ENCODE measurements at regions not wholly inside any gene's neighbourhood (a gene's known extent, or its start where the extent isn't known, plus 50 kb on each side); places are given as distances from the start of the nearest gene placed in this dataset.

- Histone ChIP-seq H2BK20ac (ENCODE audit: low read depth, low read length, poor library complexity, severe bottlenecking) (no peak overlapping the region), H3K18ac (ENCODE audit: insufficient read length, low read depth, low read length) (no peak overlapping the region), H3K23ac (ENCODE audit: insufficient read length, low read depth, low read length) (no peak overlapping the region), H3K27ac (ENCODE audit: insufficient read length, low read depth, low read length) (no peak overlapping the region), H3K4ac (ENCODE audit: low read depth, low read length) (no peak overlapping the region), H2AK5ac (ENCODE audit: insufficient read length, low read length) (no peak overlapping the region), H3K79me1 (ENCODE audit: insufficient read depth, low read depth, low read length, poor library complexity, severe bottlenecking) (no peaks in the 10 kb centered on the region), H3K27me3 (ENCODE audit: insufficient read depth, low read length) (no peaks in the 10 kb centered on the region), H3K4me2 (ENCODE audit: insufficient read depth, insufficient read length, low read length) (no peak overlapping the region), H2BK15ac (ENCODE audit: low read depth, low read length) (no peak overlapping the region), H3T11ph (ENCODE audit: low read length) (no peak overlapping the region), H4K8ac (replicated peaks; ENCODE audit: insufficient read length, low read depth, low read length) (no peak overlapping the region), H3K9ac (ENCODE audit: extremely low read depth, insufficient read length, low read length) (no peak overlapping the region), H4K20me1 (ENCODE audit: control insufficient read depth, insufficient read depth, insufficient read length) (no peaks in the 10 kb centered on the region), H4K5ac (ENCODE audit: insufficient read length, low read depth, low read length) (no peak overlapping the region), H3K23me2 (ENCODE audit: insufficient read length, low read depth, low read length, poor library complexity, severe bottlenecking) (peaks cover 5% of the 10 kb centered on the region), H3K9me3 (ENCODE audit: control insufficient read depth, low read depth, low read length) (no peaks in the 10 kb centered on the region), H4K91ac (ENCODE audit: insufficient read length, low read depth, low read length) (no peak overlapping the region), H3K56ac (ENCODE audit: insufficient read length, low read depth, low read length) (no peak overlapping the region), H2BK12ac (ENCODE audit: insufficient read length, low read depth, low read length) (no peak overlapping the region), H3K14ac (ENCODE audit: insufficient read depth, low read length) (no peak overlapping the region), H2BK5ac (ENCODE audit: insufficient read length, low read length) (no peak overlapping the region), H3K4me1 (ENCODE audit: insufficient read depth, low read length) (no peaks in the 10 kb centered on the region), H3K79me2 (ENCODE audit: insufficient read depth, low read length) (no peaks in the 10 kb centered on the region), H2AFZ (ENCODE audit: low read length) (no peak overlapping the region), H2BK120ac (ENCODE audit: low read depth, low read length, poor library complexity, severe bottlenecking) (no peak overlapping the region)
- H3K4me1 Mint-ChIP-seq: peaks cover 34 to 37% of the 10 kb centered on the region in 2 experiments
- WGBS (ENCODE audit: extremely low coverage, insufficient read length, low lambda C conversion rate): no CpG with 5 or more reads among the region's 5 CpGs
- DNase-seq: no peak
- H3K27ac Mint-ChIP-seq: peak overlapping the region; percentile 10 to 37 (median 11); a peak in 1 of 7 replicates
- peaks cover 0 to 1% of the 10 kb centered on the region in 2 experiments; a peak in 2 of 5 replicates for H3K9me3 Mint-ChIP-seq
- no peak overlapping the region for H3K4me3 Mint-ChIP-seq
- H3K27me3 Mint-ChIP-seq (ENCODE audit: low read depth): peaks cover 4% of the 10 kb centered on the region; the same call in 1 of the 2 replicates
- H3K36me3 Mint-ChIP-seq (ENCODE audit: insufficient read depth in 1 of 3, low read depth in 3 of 3): peaks cover 0 to 4% (median 0%) of the 10 kb centered on the region in 3 experiments; a peak in 2 of 7 replicates
- TF ChIP-seq CTCF (conservative IDR thresholded peaks at IDR 0.05): no peak
These were observed 103.9 kb upstream of the TMEM132C start for GRCh38 chr12:128163086-128163485.

Measured in H9 (cell line).